PC-3 (cell line): ENCODE measurements at regions not wholly inside any gene's neighbourhood (a gene's known extent, or its start where the extent isn't known, plus 50 kb on each side); places are given as distances from the start of the nearest gene placed in this dataset.

Experiments
- ATAC-seq: fragments of 200-7000 bp; cut with Tn5 transposase; 2 replicates; pipeline ENCODE4 v1.9.1; 2020; ENCODE audit warnings: mild to moderate bottlenecking, moderate library complexity
- BruUV-seq: library from RNA; stranded (reverse); fragments of 400-500 nt; replicated peaks from 2 replicates; lab custom pipeline; 2021; lab: Mats Ljungman, UMichigan
- CTCF ChIA-PET: fragments of 300-600 bp; sonication (Branson Sonifier 250); formaldehyde crosslinking; loops from one replicate; lab custom pipeline; 2022; ENCODE audit warnings: antibody characterized with exemption; lab: Charles Lee
- POLR2A ChIA-PET: fragments of 300-600 bp; sonication (Branson Sonifier 250); formaldehyde crosslinking; loops from one replicate; lab custom pipeline; 2022; ENCODE audit warnings: antibody characterized with exemption; ENCODE audit not compliant: unreplicated experiment; lab: Charles Lee
- DNase-seq: peaks from one replicate; pipeline ENCODE4 v3.0.0-alpha.2; 2015
- H2AFZ ChIP-seq: fragments of 300-600 bp; sonication (generic); 2 replicates; pipeline ENCODE4 v1.6.0; 2016; ENCODE audit warnings: antibody characterized with exemption, low read length
- H3F3A ChIP-seq: fragments of 300-600 bp; sonication (generic); one replicate; pipeline ENCODE4 v1.6.0; 2017; ENCODE audit warnings: antibody characterized with exemption, low read length, control low read depth, mild to moderate bottlenecking; ENCODE audit not compliant: unreplicated experiment
- H3K27ac ChIP-seq: fragments of 300-600 bp; sonication (generic); 2 replicates; pipeline ENCODE4 v1.5.1; 2016; ENCODE audit warnings: mild to moderate bottlenecking, low read length
- H3K27me3 ChIP-seq: fragments of 300-600 bp; sonication (generic); 2 replicates; pipeline ENCODE4 v1.6.1; 2016; ENCODE audit warnings: low read length, mixed read lengths
- H3K36me3 ChIP-seq: fragments of 300-600 bp; sonication (generic); 2 replicates; pipeline ENCODE4 v1.6.1; 2016; ENCODE audit warnings: low read depth, mixed run types, low read length, mixed read lengths
- H3K4me1 ChIP-seq: fragments of 300-600 bp; sonication (generic); 2 replicates; pipeline ENCODE4 v1.5.1; 2016; ENCODE audit warnings: low read length; ENCODE audit not compliant: insufficient read depth
- H3K4me2 ChIP-seq: fragments of 300-600 bp; sonication (generic); 2 replicates; pipeline ENCODE4 v1.6.0; 2016; ENCODE audit warnings: low read length
- H3K4me3 ChIP-seq: fragments of 300-600 bp; sonication (generic); 2 replicates; pipeline ENCODE4 v1.5.1; 2016; ENCODE audit warnings: mild to moderate bottlenecking, low read length, mixed read lengths
- H3K79me2 ChIP-seq: fragments of 300-600 bp; sonication (generic); 2 replicates; pipeline ENCODE4 v1.6.1; 2017; ENCODE audit warnings: low read length, mixed read lengths
- H3K9ac ChIP-seq: fragments of 300-600 bp; sonication (generic); 2 replicates; pipeline ENCODE4 v1.6.0; 2016; ENCODE audit warnings: mild to moderate bottlenecking, low read length
- H3K9me2 ChIP-seq: fragments of 300-600 bp; sonication (generic); replicated peaks from 2 replicates; pipeline ENCODE4 v1.6.1; 2016; ENCODE audit warnings: mixed run types, low read length, mixed read lengths
- H3K9me3 ChIP-seq: fragments of 300-600 bp; sonication (generic); 2 replicates; pipeline ENCODE4 v1.6.1; 2016; ENCODE audit warnings: low read length, mixed read lengths
- H4K20me1 ChIP-seq: fragments of 300-600 bp; sonication (generic); 2 replicates; pipeline ENCODE4 v1.6.1; 2016; ENCODE audit warnings: low read length, mixed read lengths
- EZH2 ChIP-seq: fragments of 300-600 bp; sonication (generic); IDR thresholded peaks from one replicate; pipeline ENCODE4 v1.6.1; 2017; ENCODE audit warnings: antibody characterized with exemption, mild to moderate bottlenecking, low read length; ENCODE audit not compliant: unreplicated experiment
- EZH2phosphoT487 ChIP-seq: fragments of 300-600 bp; sonication (generic); IDR thresholded peaks from 2 replicates; pipeline ENCODE4 v1.6.1; 2018; ENCODE audit warnings: mild to moderate bottlenecking, antibody characterized with exemption, low read length, borderline replicate concordance
- intact Hi-C: fragments of 100-400 bp; cut with micrococcal nuclease; formaldehyde crosslinking; loops from 2 replicates; pipeline ENCODE4 v1.9.0; 2023
- TF ChIP-seq, protein P1 (sequence below): fragments of 300-600 bp; sonication (generic); conservative IDR thresholded peaks from 2 replicates; pipeline ENCODE4 v1.5.1; 2017; ENCODE audit warnings: antibody characterized with exemption, low read depth, mild to moderate bottlenecking, low read length

GRCh38 chr10:118937226-118937625, 92.3 kb upstream of the NANOS1 start:
- no peaks in the 10 kb centered on the region for H3K36me3 ChIP-seq
- POLR2A ChIA-PET, result no interaction called here
- no peaks in the 10 kb centered on the region for H3K27me3 ChIP-seq
- no peaks in the 10 kb centered on the region for H3F3A ChIP-seq
- intact Hi-C loops, result no loop called here
- no peak overlapping the region for H3K4me2 ChIP-seq
- no peak overlapping the region for H2AFZ ChIP-seq
- BruUV-seq, result no TSS peak
- DNase-seq, result no peak
- no peak overlapping the region for H3K4me3 ChIP-seq
- peaks cover 5% of the 10 kb centered on the region for H3K4me1 ChIP-seq
- no peaks in the 10 kb centered on the region for H3K9me2 ChIP-seq
- H3K79me2 ChIP-seq, result no peaks in the 10 kb centered on the region
- TF ChIP-seq EZH2 (no peak), EZH2phosphoT487 (no peak)
- TF ChIP-seq, protein P1, sequence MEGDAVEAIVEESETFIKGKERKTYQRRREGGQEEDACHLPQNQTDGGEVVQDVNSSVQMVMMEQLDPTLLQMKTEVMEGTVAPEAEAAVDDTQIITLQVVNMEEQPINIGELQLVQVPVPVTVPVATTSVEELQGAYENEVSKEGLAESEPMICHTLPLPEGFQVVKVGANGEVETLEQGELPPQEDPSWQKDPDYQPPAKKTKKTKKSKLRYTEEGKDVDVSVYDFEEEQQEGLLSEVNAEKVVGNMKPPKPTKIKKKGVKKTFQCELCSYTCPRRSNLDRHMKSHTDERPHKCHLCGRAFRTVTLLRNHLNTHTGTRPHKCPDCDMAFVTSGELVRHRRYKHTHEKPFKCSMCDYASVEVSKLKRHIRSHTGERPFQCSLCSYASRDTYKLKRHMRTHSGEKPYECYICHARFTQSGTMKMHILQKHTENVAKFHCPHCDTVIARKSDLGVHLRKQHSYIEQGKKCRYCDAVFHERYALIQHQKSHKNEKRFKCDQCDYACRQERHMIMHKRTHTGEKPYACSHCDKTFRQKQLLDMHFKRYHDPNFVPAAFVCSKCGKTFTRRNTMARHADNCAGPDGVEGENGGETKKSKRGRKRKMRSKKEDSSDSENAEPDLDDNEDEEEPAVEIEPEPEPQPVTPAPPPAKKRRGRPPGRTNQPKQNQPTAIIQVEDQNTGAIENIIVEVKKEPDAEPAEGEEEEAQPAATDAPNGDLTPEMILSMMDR, result no peak
- H4K20me1 ChIP-seq, result no peaks in the 10 kb centered on the region
- ATAC-seq, result no peak
- H3K9ac ChIP-seq, result no peak overlapping the region
- H3K9me3 ChIP-seq, result no peaks in the 10 kb centered on the region
- CTCF ChIA-PET, result no interaction called here
- no peak overlapping the region for H3K27ac ChIP-seq

GRCh38 chr10:118939211-118940007, 90.1 kb upstream of the NANOS1 start:
- H3K4me2 ChIP-seq, result no peak overlapping the region
- H3K36me3 ChIP-seq, result no peaks in the 10 kb centered on the region
- intact Hi-C loops, result no loop called here
- H3K27me3 ChIP-seq, result no peaks in the 10 kb centered on the region
- POLR2A ChIA-PET, result no interaction called here
- H3F3A ChIP-seq, result no peaks in the 10 kb centered on the region
- H4K20me1 ChIP-seq, result no peaks in the 10 kb centered on the region
- no peak overlapping the region for H3K27ac ChIP-seq
- ATAC-seq (no peak), DNase-seq (no peak)
- BruUV-seq, result no TSS peak
- no peak for TF ChIP-seq EZH2
- H2AFZ ChIP-seq, result no peak overlapping the region
- H3K79me2 ChIP-seq, result no peaks in the 10 kb centered on the region
- no peak overlapping the region for H3K4me3 ChIP-seq
- H3K9me3 ChIP-seq, result no peaks in the 10 kb centered on the region
- H3K9me2 ChIP-seq, result no peaks in the 10 kb centered on the region
- H3K9ac ChIP-seq, result no peak overlapping the region
- CTCF ChIA-PET, result no interaction called here
- no peaks in the 10 kb centered on the region for H3K4me1 ChIP-seq

GRCh38 chr10:118940386-118940785, 89.1 kb upstream of the NANOS1 start:
- Histone ChIP-seq H3K9me3 (no peaks in the 10 kb centered on the region), H3K79me2 (no peaks in the 10 kb centered on the region), H3K27ac (no peak overlapping the region), H3K27me3 (no peaks in the 10 kb centered on the region), H3K4me2 (no peak overlapping the region), H2AFZ (no peak overlapping the region), H3K9ac (no peak overlapping the region), H3K4me1 (no peaks in the 10 kb centered on the region), H4K20me1 (no peaks in the 10 kb centered on the region), H3F3A (no peaks in the 10 kb centered on the region), H3K36me3 (no peaks in the 10 kb centered on the region), H3K9me2 (no peaks in the 10 kb centered on the region), H3K4me3 (no peak overlapping the region)
- ATAC-seq, result no peak
- intact Hi-C loops, result no loop called here
- no peak for TF ChIP-seq EZH2phosphoT487
- POLR2A ChIA-PET, result no interaction called here
- DNase-seq, result no peak
- CTCF ChIA-PET, result no interaction called here
- no TSS peak for BruUV-seq

- Histone ChIP-seq H3K9ac (no peak overlapping the region), H3K27ac (no peak overlapping the region), H3K27me3 (no peaks in the 10 kb centered on the region), H3F3A (no peaks in the 10 kb centered on the region), H3K9me2 (no peaks in the 10 kb centered on the region), H3K9me3 (no peaks in the 10 kb centered on the region), H3K79me2 (no peaks in the 10 kb centered on the region), H4K20me1 (no peaks in the 10 kb centered on the region), H3K4me1 (no peaks in the 10 kb centered on the region), H3K4me2 (no peak overlapping the region), H3K4me3 (no peak overlapping the region), H3K36me3 (no peaks in the 10 kb centered on the region), H2AFZ (no peak overlapping the region)
- ATAC-seq, result no peak
- POLR2A ChIA-PET, result no interaction called here
- DNase-seq, result no peak
- TF ChIP-seq EZH2, result no peak
- TF ChIP-seq, protein P1, result no peak
- TF ChIP-seq EZH2phosphoT487, result no peak
- intact Hi-C loops, result no loop called here
- BruUV-seq, result no TSS peak
- CTCF ChIA-PET, result no interaction called here
Observed at GRCh38 chr10:118943253-118943652, 86.3 kb upstream of the NANOS1 start.
